Memory B cell (primary cell): ENCODE measurements at regions not wholly inside any gene's neighbourhood (a gene's known extent, or its start where the extent isn't known, plus 50 kb on each side); places are given as distances from the start of the nearest gene placed in this dataset.
"Not testable (repeated sequence)": the region's sequence is repeated elsewhere in the genome, so short reads cannot be mapped to it uniquely, and the experiment has no call there.

Source experiments
- ATAC-seq: fragments of 150-1000 bp; cut with Tn5 transposase; 2 replicates; pipeline ENCODE4 v1.10.0; 2021; ENCODE audit warnings: low read depth, mild to moderate bottlenecking, moderate library complexity
- DNase-seq, 2 donors: peaks; one replicate each; pipeline ENCODE4 v3.0.0; 2022; ENCODE audit warnings: low spot score in 2 of 2
- H3K27ac Mint-ChIP-seq: one replicate; pipeline ENCODE4 v1.8.0; 2022; ENCODE audit warnings: mild to moderate bottlenecking, moderate library complexity, mixed read lengths
- H3K27me3 Mint-ChIP-seq: one replicate; pipeline ENCODE4 v1.8.0; 2022; ENCODE audit warnings: mixed read lengths
- H3K36me3 Mint-ChIP-seq: one replicate; pipeline ENCODE4 v1.8.0; 2022; ENCODE audit warnings: mild to moderate bottlenecking, mixed read lengths
- H3K4me1 Mint-ChIP-seq: one replicate; pipeline ENCODE4 v1.8.0; 2022; ENCODE audit warnings: mixed read lengths
- H3K4me3 Mint-ChIP-seq: one replicate; pipeline ENCODE4 v1.8.0; 2022; ENCODE audit warnings: mild to moderate bottlenecking, moderate library complexity, mixed read lengths
- H3K9me3 Mint-ChIP-seq: one replicate; pipeline ENCODE4 v1.8.0; 2022; ENCODE audit warnings: mixed read lengths

- DNase-seq, result no peak
- peaks cover 2% of the 10 kb centered on the region for H3K36me3 Mint-ChIP-seq
- H3K27ac Mint-ChIP-seq, result no peak overlapping the region
- ATAC-seq, result no peak
- no peak overlapping the region for H3K4me3 Mint-ChIP-seq
- H3K27me3 Mint-ChIP-seq, result peaks cover 22% of the 10 kb centered on the region
- no peaks in the 10 kb centered on the region for H3K4me1 Mint-ChIP-seq
- no peaks in the 10 kb centered on the region for H3K9me3 Mint-ChIP-seq
These were observed 93.1 kb upstream of the SLC6A11 start for GRCh38 chr3:10722911-10723310.

GRCh38 chr3:10723991-10724390, 92.0 kb upstream of the SLC6A11 start:
- H3K4me1 Mint-ChIP-seq, result no peaks in the 10 kb centered on the region
- DNase-seq, result no peak
- H3K27ac Mint-ChIP-seq, result no peak overlapping the region
- ATAC-seq, result no peak
- no peaks in the 10 kb centered on the region for H3K9me3 Mint-ChIP-seq
- H3K27me3 Mint-ChIP-seq, result peaks cover 25% of the 10 kb centered on the region
- H3K36me3 Mint-ChIP-seq, result peaks cover under 1% of the 10 kb centered on the region
- H3K4me3 Mint-ChIP-seq, result no peak overlapping the region

GRCh38 chr3:10725067-10725466, 91.0 kb upstream of the SLC6A11 start:
- Mint-ChIP-seq H3K4me1 (no peaks in the 10 kb centered on the region), H3K9me3 (no peaks in the 10 kb centered on the region), H3K4me3 (no peak overlapping the region), H3K27me3 (peaks cover 26% of the 10 kb centered on the region), H3K36me3 (peaks cover 1% of the 10 kb centered on the region), H3K27ac (no peak overlapping the region)
- no peak for DNase-seq
- ATAC-seq, result no peak

DNA sequence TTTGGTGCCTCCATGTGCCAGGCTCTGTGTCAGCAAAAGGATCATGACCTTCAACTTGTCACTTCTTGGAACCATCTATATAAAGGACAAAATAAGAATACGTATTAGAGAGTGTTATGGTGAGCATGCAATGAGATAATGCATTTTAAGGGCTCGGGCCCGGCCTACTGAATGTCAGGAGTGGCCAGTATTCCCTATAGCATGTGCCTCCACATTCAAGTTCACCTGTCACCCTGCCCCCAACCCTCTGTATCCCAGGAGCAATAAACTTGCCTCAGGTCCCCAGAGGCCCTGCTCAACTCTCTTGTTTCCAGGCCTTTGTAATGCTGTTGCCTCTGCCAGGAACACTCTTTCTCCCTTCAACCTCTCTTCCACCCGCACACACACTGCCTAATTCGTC, 90.2 kb upstream of the SLC6A11 start:
- peaks cover 26% of the 10 kb centered on the region for H3K27me3 Mint-ChIP-seq
- ATAC-seq, result no peak
- no peak overlapping the region for H3K4me3 Mint-ChIP-seq
- no peaks in the 10 kb centered on the region for H3K9me3 Mint-ChIP-seq
- H3K27ac Mint-ChIP-seq, result no peak overlapping the region
- H3K36me3 Mint-ChIP-seq, result peaks cover 1% of the 10 kb centered on the region
- no peaks in the 10 kb centered on the region for H3K4me1 Mint-ChIP-seq
- DNase-seq, result no peak

DNA sequence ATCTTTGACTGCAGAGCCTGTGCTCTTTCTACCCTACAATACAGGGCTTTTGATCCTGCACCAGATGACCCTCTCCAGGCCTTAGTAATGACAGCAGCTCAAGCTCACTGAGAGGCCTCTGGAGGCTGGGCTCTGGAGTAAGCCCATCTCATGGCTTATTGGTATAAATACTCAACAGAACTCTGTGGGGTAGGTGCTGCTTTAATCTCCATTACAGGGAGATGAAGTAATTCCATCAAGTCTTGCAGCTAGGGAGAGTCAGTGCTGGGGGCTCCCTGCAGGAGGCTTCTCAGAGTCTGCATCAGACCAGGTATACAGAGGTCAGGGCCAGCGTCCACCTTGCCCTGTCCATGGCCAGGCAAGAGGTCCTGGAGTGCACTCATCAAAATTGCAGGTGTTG, 89.2 kb upstream of the SLC6A11 start:
- ATAC-seq (no peak), DNase-seq (no peak)
- H3K27me3 Mint-ChIP-seq, result peaks cover 22% of the 10 kb centered on the region
- peaks cover 2% of the 10 kb centered on the region for H3K9me3 Mint-ChIP-seq
- H3K4me1 Mint-ChIP-seq, result no peaks in the 10 kb centered on the region
- H3K27ac Mint-ChIP-seq, result no peak overlapping the region
- no peak overlapping the region for H3K4me3 Mint-ChIP-seq
- peaks cover 1% of the 10 kb centered on the region for H3K36me3 Mint-ChIP-seq

DNA sequence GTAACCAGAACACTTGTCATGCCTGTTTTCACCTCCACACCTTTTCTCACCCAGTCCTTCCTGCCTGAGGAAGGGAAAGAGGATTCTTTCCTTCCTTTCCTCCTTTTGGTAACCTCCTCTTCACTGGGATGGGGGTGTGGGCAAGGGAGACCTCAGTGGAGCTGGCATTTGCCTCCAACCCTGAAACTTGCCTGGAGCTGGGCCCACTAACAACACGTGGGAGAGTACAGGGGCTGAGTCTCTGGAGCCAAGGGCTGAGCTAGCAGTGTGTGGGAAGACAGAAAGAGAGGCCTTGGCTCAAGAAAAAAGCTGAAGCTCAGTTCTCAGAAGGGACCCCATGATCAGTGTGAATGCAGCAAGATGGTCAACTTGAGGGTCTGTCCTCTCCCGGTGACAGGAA, 86.6 kb upstream of the SLC6A11 start:
- ATAC-seq, result no peak
- no peaks in the 10 kb centered on the region for H3K4me1 Mint-ChIP-seq

DNA sequence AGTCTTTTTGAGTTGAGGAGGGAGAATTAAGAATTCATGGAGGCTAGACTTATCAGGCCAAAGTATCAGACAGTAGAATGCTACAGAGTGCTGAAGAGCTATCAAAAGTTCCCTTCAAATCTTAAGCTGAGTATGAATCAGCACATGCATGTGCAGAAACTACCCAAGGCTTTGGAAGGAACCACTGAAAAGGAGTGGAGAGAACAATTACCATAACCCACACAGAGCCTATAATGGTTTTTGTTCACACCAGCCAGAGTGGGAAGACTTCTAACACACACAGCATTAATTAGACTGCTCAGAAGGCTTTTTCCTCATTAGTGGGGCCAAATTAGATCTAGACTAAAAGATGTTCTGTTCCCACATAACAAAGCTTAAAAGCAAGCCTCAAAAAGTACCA, 83.7 kb upstream of the SLC6A11 start:
- peaks cover 10% of the 10 kb centered on the region for H3K9me3 Mint-ChIP-seq
- H3K4me3 Mint-ChIP-seq, result no peak overlapping the region
- DNase-seq (no peak), ATAC-seq (no peak)
- peaks cover 1% of the 10 kb centered on the region for H3K36me3 Mint-ChIP-seq
- peaks cover 18% of the 10 kb centered on the region for H3K27me3 Mint-ChIP-seq
- no peaks in the 10 kb centered on the region for H3K4me1 Mint-ChIP-seq
- no peak overlapping the region for H3K27ac Mint-ChIP-seq

More for the DNA sequence above, 86.6 kb upstream of the SLC6A11 start:
- H3K9me3 Mint-ChIP-seq, result peaks cover 10% of the 10 kb centered on the region
- no peak overlapping the region for H3K4me3 Mint-ChIP-seq
- H3K27me3 Mint-ChIP-seq, result peaks cover 16% of the 10 kb centered on the region
- DNase-seq, result no peak
- H3K27ac Mint-ChIP-seq, result no peak overlapping the region
- H3K36me3 Mint-ChIP-seq, result peaks cover 1% of the 10 kb centered on the region

GRCh38 chr3:10733297-10733696, 82.7 kb upstream of the SLC6A11 start:
- no peak for ATAC-seq
- Mint-ChIP-seq H3K36me3 (peaks cover 1% of the 10 kb centered on the region), H3K27me3 (peaks cover 19% of the 10 kb centered on the region), H3K4me3 (no peak overlapping the region), H3K4me1 (peaks cover 2% of the 10 kb centered on the region), H3K27ac (no peak overlapping the region), H3K9me3 (peaks cover 10% of the 10 kb centered on the region)
- no peak for DNase-seq

DNA sequence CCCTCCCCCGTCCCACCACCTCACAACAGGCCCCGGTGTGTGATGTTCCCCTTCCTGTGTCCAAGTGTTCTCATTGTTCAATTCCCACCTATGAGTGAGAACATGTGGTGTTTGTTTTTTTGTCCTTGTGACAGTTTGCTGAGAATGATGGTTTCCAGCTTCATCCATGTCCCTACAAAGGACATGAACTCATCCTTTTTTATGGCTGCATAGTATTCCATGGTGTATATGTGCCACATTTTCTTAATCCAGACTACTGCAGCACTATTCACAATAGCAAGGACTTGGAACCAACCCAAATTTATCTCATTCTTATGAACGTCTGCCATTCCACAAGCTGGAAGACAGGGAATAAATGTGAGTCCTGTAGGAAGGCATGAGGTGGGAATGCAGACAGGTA, 79.6 kb upstream of the SLC6A11 start:
- H3K4me1 Mint-ChIP-seq, H3K9me3 Mint-ChIP-seq, H3K4me3 Mint-ChIP-seq, ATAC-seq, DNase-seq, H3K27ac Mint-ChIP-seq, H3K36me3 Mint-ChIP-seq: not testable (repeated sequence)
- H3K27me3 Mint-ChIP-seq, result peaks cover 22% of the 10 kb centered on the region

GRCh38 chr3:10737785-10738184, 78.2 kb upstream of the SLC6A11 start:
- Mint-ChIP-seq H3K27ac (no peak overlapping the region), H3K36me3 (no peaks in the 10 kb centered on the region), H3K4me1 (peaks cover 7% of the 10 kb centered on the region), H3K4me3 (no peak overlapping the region), H3K9me3 (peaks cover 7% of the 10 kb centered on the region), H3K27me3 (peaks cover 24% of the 10 kb centered on the region)
- ATAC-seq, result no peak
- DNase-seq, result no peak

GRCh38 chr3:10738688-10739372, 77.2 kb upstream of the SLC6A11 start:
- Mint-ChIP-seq H3K4me3 (peak overlapping the region; percentile 57), H3K9me3 (peaks cover 4% of the 10 kb centered on the region), H3K4me1 (peaks cover 7% of the 10 kb centered on the region), H3K27me3 (peaks cover 30% of the 10 kb centered on the region), H3K27ac (no peak overlapping the region), H3K36me3 (no peaks in the 10 kb centered on the region)
- peak; percentile 73 to 79 for DNase-seq
- ATAC-seq, result peak; percentile 88

- no peaks in the 10 kb centered on the region for H3K9me3 Mint-ChIP-seq
- ATAC-seq (no peak), DNase-seq (no peak)
- peaks cover 23% of the 10 kb centered on the region for H3K27me3 Mint-ChIP-seq
- peaks cover 7% of the 10 kb centered on the region for H3K4me1 Mint-ChIP-seq
- H3K36me3 Mint-ChIP-seq, result no peaks in the 10 kb centered on the region
- H3K4me3 Mint-ChIP-seq, result no peak overlapping the region
- H3K27ac Mint-ChIP-seq, result no peak overlapping the region
These were observed 75.1 kb upstream of the SLC6A11 start for GRCh38 chr3:10740954-10741353.

DNA sequence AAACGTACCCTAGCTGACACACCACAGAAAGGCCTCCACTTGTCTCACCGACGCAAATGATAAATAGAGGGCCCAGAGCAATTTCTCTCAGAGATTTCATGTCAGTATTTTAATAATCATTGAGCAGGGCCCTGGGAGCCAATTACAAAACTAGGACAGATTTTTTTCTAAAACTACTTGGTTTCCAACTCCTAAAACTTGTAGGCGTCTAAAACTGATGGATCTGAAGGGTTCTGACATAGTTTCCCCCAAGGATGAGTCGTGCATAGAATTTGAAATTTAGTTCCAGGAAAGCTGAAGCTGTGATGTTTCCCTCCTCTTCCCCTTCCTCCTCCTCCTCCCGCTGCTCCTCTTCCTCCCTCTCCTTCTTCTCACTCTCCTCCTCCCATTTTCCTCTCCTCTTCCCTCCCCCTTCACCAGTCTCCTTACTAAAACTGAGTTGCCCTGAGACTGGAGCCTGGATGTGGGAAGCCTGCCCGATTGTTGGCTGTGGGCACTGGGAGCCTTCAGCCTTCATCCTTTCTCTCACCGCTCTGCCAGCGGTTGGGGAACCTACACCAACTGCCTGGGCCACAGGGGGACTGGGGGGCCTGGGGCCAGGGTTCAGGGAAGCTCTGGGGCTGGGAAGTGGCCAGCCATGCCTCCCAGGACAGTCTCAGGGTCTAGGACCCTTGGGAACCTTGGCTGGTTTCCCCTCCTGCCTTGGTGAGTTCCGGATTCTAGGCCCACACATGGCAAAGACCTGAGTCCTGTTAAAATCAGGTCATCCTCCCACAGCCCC, 73.9 kb upstream of the SLC6A11 start:
- no peak overlapping the region for H3K4me3 Mint-ChIP-seq
- H3K27ac Mint-ChIP-seq, result no peak overlapping the region
- H3K4me1 Mint-ChIP-seq, result peaks cover 7% of the 10 kb centered on the region
- ATAC-seq (no peak), DNase-seq (no peak)
- H3K9me3 Mint-ChIP-seq, result no peaks in the 10 kb centered on the region
- H3K27me3 Mint-ChIP-seq, result peaks cover 25% of the 10 kb centered on the region
- H3K36me3 Mint-ChIP-seq, result no peaks in the 10 kb centered on the region

- no peak for DNase-seq
- no peaks in the 10 kb centered on the region for H3K36me3 Mint-ChIP-seq
- ATAC-seq, result no peak
These were observed 72.5 kb upstream of the SLC6A11 start for GRCh38 chr3:10743366-10744097.

More at GRCh38 chr3:10743366-10744097, 72.5 kb upstream of the SLC6A11 start:
- Mint-ChIP-seq H3K4me1 (peaks cover 5% of the 10 kb centered on the region), H3K27ac (no peak overlapping the region), H3K9me3 (no peaks in the 10 kb centered on the region), H3K27me3 (peaks cover 18% of the 10 kb centered on the region), H3K4me3 (no peak overlapping the region)
